ENCODE measurements at regions not wholly inside any gene's neighbourhood (a gene's known extent, or its start where the extent isn't known, plus 50 kb on each side); places are given as distances from the start of the nearest gene placed in this dataset.

- peak in 1 of 2 donors; percentile 3 for DNase-seq (ENCODE audit: low read depth in 2 of 2)
These were observed 227.6 kb downstream of the UTP18 start for GRCh38 chr17:51487947-51488346.

DNA sequence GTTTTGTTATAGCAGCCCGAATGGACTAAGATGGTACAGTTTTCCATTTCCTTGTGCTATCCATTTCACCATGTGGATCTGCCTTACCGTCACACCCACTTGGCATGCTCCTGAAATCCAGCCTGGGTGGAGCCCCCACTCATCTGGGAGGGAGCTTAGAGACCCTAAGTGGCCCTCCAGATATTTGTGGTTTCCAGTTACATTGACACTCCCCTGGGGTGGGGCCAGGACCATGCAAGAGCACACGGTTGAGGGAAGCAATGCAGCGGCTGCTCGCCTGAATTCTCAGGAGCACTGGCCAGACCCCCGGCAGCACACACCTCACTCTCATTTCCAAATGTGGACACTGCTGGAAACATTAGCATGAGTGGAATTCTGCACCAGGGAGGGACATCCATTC, 231.1 kb downstream of the UTP18 start:
- no peak for DNase-seq (ENCODE audit: low read depth in 2 of 2)

DNA sequence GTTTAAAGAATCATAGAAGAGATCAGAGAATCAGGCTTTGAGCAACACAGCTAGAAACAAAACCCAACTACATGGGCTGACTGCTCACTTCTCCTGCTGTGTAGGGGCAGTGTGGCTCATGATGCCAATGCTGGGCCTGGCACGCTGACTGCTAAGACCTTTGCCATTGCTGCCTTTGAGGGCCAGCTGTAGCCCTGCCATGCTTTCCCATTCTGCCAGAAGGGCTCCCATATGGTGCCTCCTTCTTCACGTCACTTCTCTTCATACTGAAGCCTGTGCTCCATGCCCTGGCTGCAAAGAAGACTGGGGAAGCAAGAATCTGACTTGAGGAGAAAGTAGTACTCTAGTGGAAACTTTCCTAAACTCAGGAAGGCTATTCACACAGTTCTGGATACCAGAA, 232.9 kb downstream of the UTP18 start:
- no peak for DNase-seq (ENCODE audit: low read depth in 2 of 2)

DNA sequence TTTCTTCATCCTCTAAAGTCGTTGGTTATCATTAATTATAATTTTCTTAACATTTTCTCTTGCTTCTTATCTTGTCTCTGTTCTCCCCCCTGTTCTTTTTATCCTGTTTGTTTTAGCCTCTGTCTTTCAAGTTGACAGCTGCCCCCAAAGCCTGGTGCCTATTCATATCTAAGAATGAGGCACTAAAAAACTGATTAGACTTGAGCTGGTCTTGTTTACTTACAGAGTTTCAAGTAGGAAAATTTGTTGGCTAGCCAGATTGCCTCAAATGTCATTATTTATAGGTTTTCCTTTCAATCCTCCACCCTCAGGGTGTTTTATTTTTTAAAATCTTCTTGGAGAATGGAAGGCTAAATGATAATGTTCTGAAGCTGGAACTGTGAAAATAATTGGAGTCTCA, 236.0 kb downstream of the UTP18 start:
- no peak for DNase-seq (ENCODE audit: low read depth in 2 of 2)

DNA sequence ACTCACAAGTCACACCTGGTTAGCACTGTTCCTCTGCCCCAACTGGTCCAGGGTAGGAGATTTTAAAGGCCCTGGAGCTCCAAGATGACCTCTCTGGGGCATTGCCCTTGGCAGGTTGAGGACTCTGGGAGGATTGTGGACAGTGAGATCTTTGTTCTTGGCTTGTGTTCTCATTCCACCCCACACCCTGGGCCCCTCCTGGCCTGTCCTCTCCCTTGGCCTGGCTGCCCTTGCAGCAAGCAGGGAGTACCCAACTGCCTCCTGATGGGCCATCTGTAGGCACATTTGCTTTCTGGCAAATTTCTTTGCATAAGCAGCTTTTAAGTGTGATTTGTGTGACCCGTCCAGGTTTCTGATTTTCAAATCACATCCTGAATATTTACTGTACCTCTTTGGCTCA, 239.6 kb downstream of the UTP18 start:
- no peak for DNase-seq (ENCODE audit: low read depth in 2 of 2)

DNA sequence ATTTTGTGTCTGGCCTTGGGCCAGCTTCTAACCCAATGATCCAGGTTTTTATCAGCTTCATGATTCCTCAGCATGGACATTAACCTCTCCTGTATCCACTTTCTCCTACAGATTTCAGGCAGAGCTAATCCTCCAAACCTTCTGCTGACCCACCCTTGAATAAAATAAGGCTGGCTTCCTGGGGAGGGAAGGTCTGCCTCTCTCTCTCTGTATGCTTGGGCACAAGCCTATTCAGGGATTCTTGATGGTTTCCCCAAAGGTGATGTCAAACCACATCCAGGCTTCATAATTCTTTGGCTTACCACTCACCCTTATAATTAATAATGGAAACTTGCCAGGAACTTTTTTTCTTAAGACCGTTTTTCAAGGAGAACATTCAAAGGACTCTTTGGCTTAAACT, 240.1 kb downstream of the UTP18 start:
- no peak for DNase-seq (ENCODE audit: low read depth in 2 of 2)

GRCh38 chr17:51505450-51505849, 245.1 kb downstream of the UTP18 start:
- DNase-seq (ENCODE audit: low read depth in 2 of 2), result no peak

DNA sequence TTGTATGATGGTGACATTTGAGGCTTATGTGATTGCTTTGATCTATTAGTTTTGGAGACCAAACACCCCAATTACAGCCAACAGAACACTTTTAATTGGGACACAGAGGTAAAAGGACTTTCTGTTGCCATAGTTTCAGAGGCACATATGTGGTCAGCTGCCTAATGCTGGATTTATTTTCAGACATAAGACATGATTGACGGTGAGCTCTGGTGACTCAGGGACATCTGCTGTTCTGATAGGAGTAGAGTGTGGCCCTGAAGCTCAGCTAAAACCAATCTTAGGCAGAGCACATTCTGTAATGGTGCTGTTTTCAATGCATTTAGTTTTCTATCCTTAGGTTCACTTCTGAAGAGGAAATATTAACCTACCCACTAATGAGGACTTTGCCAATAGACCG, 247.1 kb downstream of the UTP18 start:
- no peak for DNase-seq (ENCODE audit: low read depth in 2 of 2)

- no peak for DNase-seq (ENCODE audit: low read depth in 2 of 2)
These were observed 247.7 kb downstream of the UTP18 start for GRCh38 chr17:51508048-51508447.

DNA sequence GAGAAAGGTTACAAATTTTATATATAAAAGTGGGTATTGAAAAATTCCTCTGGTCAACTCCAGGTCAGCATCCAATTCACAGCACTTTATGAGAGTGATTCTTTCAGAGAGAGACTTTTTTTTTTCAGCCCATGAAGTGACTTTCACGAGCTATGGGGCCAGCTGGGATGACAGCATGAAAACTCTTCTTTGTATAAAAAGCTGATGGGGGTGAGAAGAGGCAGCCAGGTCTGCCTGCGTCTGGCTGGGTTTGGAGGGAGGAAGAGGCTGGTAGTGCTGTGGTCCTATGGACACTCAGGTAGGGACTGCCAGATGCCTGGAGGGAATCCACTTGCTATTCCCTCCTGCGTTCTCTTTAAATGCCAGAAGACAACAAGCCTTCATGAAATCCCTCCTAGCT, 250.6 kb downstream of the UTP18 start:
- DNase-seq (ENCODE audit: low read depth in 2 of 2), result no peak

- no peak for DNase-seq (ENCODE audit: low read depth in 2 of 2)
These were observed 252.0 kb downstream of the UTP18 start for GRCh38 chr17:51512220-51512907.

GRCh38 chr17:51516924-51517323, 256.6 kb downstream of the UTP18 start:
- no peak for DNase-seq (ENCODE audit: low read depth in 2 of 2)

GRCh38 chr17:51524524-51524923, 264.2 kb downstream of the UTP18 start:
- DNase-seq (ENCODE audit: low read depth in 2 of 2), result no peak

DNA sequence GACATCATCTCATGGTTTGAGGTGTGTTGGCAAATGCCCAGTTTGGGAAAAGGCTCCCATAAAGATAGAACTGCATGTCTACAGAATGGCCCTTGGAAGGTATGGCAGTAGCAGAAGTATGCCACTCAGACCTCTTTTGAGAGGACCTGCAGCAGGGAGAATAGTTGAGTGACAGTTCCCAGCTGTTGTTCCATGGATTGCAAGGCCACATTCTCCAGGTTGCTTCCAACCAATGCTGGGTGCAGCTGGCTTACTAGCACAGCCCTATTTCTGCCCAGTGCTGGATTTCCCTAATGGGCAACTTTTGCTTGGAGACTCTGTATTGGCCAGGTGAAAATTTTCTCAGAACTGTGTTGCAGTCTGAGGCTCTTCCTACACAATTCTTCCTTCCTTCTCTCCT, 266.2 kb downstream of the UTP18 start:
- no peak for DNase-seq (ENCODE audit: low read depth in 2 of 2)

DNA sequence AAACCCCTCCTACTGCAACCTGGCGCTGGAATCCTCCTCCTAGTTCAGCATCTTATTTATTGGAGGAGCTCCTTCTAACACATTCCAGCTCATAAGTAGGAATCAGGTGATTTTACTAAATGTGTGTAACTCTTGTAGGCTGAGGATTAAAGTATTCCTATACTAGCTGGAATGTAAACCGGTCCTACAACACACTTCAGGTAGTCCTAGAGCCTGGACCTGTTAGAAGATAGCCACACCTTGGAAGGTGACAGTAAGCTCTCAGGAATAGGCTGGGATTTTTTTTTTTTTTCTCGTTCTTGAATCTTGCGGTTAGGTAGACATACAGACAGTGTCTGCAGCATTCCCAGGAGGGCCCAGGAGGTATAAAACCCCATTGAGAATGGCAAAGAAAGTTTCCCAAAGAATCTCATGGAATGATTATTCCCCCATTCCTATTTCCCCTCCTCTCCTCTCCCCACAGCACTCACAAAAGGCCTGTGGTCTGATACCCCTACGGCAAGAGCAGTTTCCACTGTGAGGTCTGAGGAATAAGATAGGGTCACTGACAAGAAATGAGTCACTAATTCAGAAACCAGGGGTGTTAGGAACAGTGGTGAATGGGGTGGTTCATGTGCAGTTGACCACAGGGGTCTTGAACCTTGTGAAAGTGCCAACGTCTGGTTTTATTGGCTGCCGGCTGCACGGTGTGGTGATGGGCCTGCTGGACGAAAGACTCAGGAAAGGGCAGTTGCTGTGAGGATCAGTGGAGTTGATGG, 267.1 kb downstream of the UTP18 start:
- no peak for DNase-seq (ENCODE audit: low read depth in 2 of 2)

- no peak for DNase-seq (ENCODE audit: low read depth in 2 of 2)
These were observed 267.8 kb downstream of the UTP18 start for GRCh38 chr17:51528111-51528510.

- no peak for DNase-seq (ENCODE audit: low read depth in 2 of 2)
These were observed 272.9 kb downstream of the UTP18 start for GRCh38 chr17:51533219-51533618.

DNA sequence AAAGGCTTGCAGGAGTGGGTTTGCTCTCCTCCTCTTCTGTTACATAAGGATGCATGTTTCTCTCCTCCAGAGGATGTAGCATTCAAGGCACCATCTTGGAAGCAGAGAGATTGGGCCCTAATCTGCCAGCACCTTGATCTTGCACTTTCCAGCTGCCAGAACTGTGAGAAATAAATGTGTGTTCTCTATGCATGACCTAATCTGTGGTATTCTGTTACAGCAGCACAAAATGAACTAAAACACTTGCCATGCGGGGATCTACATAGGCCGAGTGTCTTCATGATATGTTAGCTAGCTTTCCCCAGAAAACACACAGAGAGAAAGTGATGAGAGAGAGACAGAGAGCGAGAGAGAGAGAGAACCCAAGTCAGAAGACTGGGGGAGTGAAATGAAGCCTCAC, 273.5 kb downstream of the UTP18 start:
- DNase-seq (ENCODE audit: low read depth in 2 of 2), result no peak

- no peak for DNase-seq (ENCODE audit: low read depth in 2 of 2)
These were observed 276.3 kb downstream of the UTP18 start for GRCh38 chr17:51536627-51537026.

- DNase-seq (ENCODE audit: low read depth in 2 of 2), result peak in 1 of 2 donors; percentile 6
These were observed 277.7 kb downstream of the UTP18 start for GRCh38 chr17:51537996-51538550.

- no peak for DNase-seq (ENCODE audit: low read depth in 2 of 2)
These were observed 279.8 kb downstream of the UTP18 start for GRCh38 chr17:51540151-51540550.

- no peak for DNase-seq (ENCODE audit: low read depth in 2 of 2)
These were observed 280.9 kb downstream of the UTP18 start for GRCh38 chr17:51541215-51541614.

DNA sequence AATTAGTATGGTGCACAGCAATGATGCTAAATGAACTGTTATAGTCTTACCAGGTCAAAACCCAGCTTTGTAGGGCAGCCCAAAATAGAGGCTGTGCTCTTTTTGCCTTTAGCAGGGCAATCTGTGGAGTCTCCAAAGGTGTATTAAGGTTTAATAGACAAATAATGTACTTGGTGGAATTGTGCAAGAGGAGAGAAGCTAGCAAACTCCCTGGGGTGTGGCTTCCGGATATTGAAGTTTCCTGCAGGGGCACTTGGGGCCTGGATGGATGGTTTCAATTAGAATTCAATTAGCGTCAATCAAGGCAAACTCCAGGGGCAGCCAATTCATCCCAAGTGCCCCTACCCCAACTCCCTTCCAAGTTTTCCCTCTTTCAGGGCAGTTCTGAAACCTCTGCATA, 285.8 kb downstream of the UTP18 start:
- no peak for DNase-seq (ENCODE audit: low read depth in 2 of 2)

Data from lung microvascular endothelial cell (primary cell).